CD4-positive, alpha-beta T cell treated with Interleukin-2 at 100 ng/mL for 4 hours (primary cell): ENCODE measurements at regions not wholly inside any gene's neighbourhood (a gene's known extent, or its start where the extent isn't known, plus 50 kb on each side); places are given as distances from the start of the nearest gene placed in this dataset.

Experiments used
- DNase-seq: peaks from one replicate; pipeline ENCODE4 v3.0.0-alpha.2; 2020; ENCODE audit warnings: low spot score

GRCh38 chr2:29974086-29974485 lies 52.7 kb upstream of the ALK start:
- no peak for DNase-seq

- no peak for DNase-seq
Measured at GRCh38 chr2:29977284-29977683, 55.9 kb upstream of the ALK start.

GRCh38 chr2:29981402-29981801 lies 60.0 kb upstream of the ALK start:
- no peak for DNase-seq

- DNase-seq, result no peak
Measured at GRCh38 chr2:29983308-29983707, 61.9 kb upstream of the ALK start.

GRCh38 chr2:29987146-29987545 lies 65.8 kb upstream of the ALK start:
- DNase-seq, result no peak

GRCh38 chr2:29990129-29990528 lies 68.7 kb upstream of the ALK start:
- no peak for DNase-seq

GRCh38 chr2:29991086-29991485 lies 69.7 kb upstream of the ALK start:
- DNase-seq, result no peak

GRCh38 chr2:29995241-29995640 lies 73.9 kb upstream of the ALK start:
- no peak for DNase-seq

GRCh38 chr2:30003128-30003527 lies 81.7 kb upstream of the ALK start:
- no peak for DNase-seq

GRCh38 chr2:30022444-30023071 lies 101.2 kb upstream of the ALK start:
- no peak for DNase-seq

GRCh38 chr2:30024281-30024680 lies 102.9 kb upstream of the ALK start:
- DNase-seq, result no peak

GRCh38 chr2:30026091-30027055 lies 105.0 kb upstream of the ALK start:
- no peak for DNase-seq

GRCh38 chr2:30029804-30030203 lies 108.4 kb upstream of the ALK start:
- no peak for DNase-seq

- DNase-seq, result no peak
Measured at GRCh38 chr2:30030361-30030760, 109.0 kb upstream of the ALK start.

- DNase-seq, result no peak
Measured at GRCh38 chr2:30031184-30031583, 109.8 kb upstream of the ALK start.

- DNase-seq, result no peak
Measured at GRCh38 chr2:30034052-30034775, 112.6 kb upstream of the YPEL5 start.

GRCh38 chr2:30037016-30037415 lies 109.8 kb upstream of the YPEL5 start:
- no peak for DNase-seq

GRCh38 chr2:30038419-30038818 lies 108.4 kb upstream of the YPEL5 start:
- DNase-seq, result no peak

GRCh38 chr2:30039101-30039500 lies 107.7 kb upstream of the YPEL5 start:
- DNase-seq, result no peak

GRCh38 chr2:30040147-30040546 lies 106.7 kb upstream of the YPEL5 start:
- no peak for DNase-seq

- DNase-seq, result no peak
Measured at GRCh38 chr2:30041884-30042283, 104.9 kb upstream of the YPEL5 start.

GRCh38 chr2:30046396-30046795 lies 100.4 kb upstream of the YPEL5 start:
- DNase-seq, result no peak

GRCh38 chr2:30046979-30047378 lies 99.8 kb upstream of the YPEL5 start:
- DNase-seq, result no peak
